Fibroblast of peridontal ligament (primary cell): ENCODE measurements at regions not wholly inside any gene's neighbourhood (a gene's known extent, or its start where the extent isn't known, plus 50 kb on each side); places are given as distances from the start of the nearest gene placed in this dataset.

Source experiments
- DNase-seq: peaks from one replicate; pipeline ENCODE4 v3.0.0-alpha.2; 2010; ENCODE audit errors: extremely low read depth

DNA sequence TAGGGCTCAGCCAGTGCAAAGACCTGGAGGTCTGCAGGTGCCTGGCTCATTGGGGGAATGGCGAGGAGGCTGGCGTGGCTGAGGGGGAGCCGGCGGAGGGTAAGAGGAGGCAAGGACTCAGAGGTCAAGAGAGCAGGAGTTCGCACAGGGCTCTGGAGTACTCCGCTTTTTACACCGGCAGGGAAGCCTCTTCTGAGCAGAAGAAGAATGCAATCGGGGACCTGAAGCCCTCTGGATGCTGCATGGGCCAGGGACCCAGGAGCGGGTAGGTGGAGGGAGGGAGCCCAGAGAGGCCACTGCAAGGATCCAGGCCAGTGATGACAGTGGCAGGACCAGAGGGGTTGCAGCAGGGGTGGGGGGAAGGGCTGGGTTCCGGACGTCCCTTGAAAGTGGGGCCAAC, 70.4 kb upstream of the TAMM41 start:
- DNase-seq: no peak

- no peak for DNase-seq
Observed at GRCh38 chr3:11919390-11919789, 72.7 kb upstream of the TAMM41 start.

DNA sequence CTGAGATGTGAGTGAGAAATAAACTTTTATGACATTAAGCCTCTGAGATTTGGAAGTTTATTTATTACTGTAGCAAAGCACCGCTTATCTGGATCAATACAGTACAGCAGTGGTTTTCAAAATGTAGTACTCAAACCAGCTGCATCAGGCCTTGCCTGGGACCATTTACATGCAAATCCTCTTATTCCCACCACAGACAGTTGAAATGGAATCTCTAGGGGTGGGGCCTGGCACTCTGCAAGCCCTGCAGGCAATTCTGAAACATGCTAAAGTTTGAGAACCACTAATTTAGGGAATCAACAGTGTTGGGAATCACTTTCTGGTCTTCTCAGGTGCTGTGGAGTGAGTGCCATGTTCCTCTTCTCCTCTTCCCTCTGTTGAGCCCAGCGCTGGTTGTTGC, 77.8 kb upstream of the TAMM41 start:
- DNase-seq: no peak

- DNase-seq: no peak
Observed at GRCh38 chr3:11928381-11928780, 75.8 kb upstream of the SYN2 start.

GRCh38 chr3:11929531-11929930, 74.7 kb upstream of the SYN2 start:
- DNase-seq: no peak

DNA sequence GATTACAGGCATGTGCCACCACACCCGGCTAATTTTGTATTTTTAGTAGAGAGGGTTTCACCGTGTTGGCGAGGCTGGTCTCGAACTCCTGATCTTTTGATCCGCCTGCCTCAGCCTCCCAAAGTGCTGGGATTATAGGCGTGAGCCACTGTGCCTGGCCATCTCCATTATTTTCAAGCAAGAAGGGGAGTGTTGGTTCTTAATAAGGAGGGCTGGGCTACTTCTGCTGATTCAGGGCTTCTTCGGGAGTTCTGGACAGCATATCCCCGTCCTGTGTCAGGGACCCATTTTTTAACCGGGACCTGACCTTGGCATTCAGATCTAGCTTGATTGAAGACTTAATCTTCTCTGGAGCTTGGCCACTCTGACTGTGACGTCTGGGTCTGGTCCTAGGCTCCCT, 74.1 kb upstream of the SYN2 start:
- DNase-seq: no peak

- no peak for DNase-seq
Observed at GRCh38 chr3:11932636-11933035, 71.6 kb upstream of the SYN2 start.

DNA sequence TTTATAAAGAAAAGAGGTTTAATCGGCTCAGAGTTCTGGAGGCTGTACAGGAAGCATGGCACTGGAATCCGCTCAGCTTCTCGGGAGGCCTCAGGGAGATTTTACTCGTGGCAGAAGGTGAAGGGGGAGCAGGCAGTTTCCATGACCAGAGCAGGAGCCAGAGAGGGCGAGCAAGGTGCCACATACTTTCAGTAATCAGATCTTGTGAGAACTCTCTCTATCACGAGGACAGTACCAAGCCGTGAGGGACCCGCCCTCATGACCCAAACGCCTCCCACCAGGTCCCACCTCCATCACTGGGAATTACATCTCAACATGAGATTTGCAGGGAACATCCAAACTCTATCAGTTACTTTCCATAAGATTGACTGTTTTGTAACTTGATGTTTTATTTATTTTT, 70.7 kb upstream of the SYN2 start:
- no peak for DNase-seq

- DNase-seq: peak; percentile 9
Observed at GRCh38 chr3:11944052-11944673, 60.0 kb upstream of the SYN2 start.

DNA sequence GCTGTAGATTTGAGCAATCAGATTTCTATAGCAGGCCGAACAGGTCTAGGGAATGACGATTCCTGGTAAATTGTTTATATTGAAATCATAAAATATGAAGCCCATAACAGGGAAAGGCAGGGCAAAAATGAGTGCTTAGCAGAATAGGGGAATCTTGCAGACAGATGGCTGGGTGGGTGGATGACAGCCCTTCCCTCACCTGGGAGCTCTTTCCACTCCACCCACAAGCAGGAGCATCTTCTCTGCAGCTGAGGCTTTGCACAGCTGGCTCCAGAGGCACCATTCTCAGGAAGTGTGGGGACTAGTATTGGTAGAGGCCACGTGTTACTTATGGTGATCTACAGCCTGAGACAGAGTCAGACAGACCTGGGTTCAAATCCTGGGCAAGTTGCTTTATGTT, 55.9 kb upstream of the SYN2 start:
- DNase-seq: no peak

GRCh38 chr3:11948866-11949265, 55.3 kb upstream of the SYN2 start:
- DNase-seq: no peak

- DNase-seq: no peak
Observed at GRCh38 chr3:11949351-11949750, 54.8 kb upstream of the SYN2 start.

- no peak for DNase-seq
Observed at GRCh38 chr3:11950576-11950975, 53.6 kb upstream of the SYN2 start.

DNA sequence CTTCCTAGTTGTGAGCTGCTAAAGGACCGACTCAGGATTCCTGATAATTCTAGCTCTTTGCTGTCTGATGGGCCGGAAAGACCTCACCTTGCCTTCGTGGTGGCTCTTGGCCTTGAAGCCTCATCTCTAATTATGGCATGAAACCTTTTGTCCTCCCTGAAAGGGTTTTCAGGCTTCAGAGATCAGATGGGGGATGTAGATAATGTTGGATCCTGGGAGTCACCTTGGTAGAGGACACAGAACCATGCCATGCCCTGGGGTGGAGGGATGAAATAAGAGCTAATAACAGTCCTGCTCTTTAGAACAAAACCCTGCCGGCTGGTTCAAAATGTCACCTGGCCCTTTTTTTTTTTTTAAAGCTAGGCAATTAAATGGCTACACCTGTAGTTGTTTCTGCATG, 50.8 kb upstream of the SYN2 start:
- no peak for DNase-seq

DNA sequence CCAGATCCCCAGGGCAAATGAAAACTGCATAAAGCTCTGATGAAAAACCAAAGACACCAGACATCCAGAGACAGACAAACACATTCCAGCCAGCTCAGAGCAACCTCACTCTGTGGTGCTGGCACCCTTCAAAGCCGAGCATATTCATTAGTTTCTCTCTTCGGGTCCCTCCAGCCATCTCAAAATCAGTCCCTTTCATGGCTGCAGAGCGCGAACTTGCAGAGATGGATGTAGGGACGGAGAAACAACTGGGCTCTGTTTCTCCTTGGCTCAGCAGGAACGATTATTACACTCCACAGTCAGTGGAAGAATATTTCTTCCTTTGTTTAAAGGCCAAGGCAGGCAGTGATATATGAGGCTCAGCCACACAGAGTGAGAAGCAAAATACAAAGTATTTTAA, 50.4 kb upstream of the SYN2 start:
- DNase-seq: no peak

DNA sequence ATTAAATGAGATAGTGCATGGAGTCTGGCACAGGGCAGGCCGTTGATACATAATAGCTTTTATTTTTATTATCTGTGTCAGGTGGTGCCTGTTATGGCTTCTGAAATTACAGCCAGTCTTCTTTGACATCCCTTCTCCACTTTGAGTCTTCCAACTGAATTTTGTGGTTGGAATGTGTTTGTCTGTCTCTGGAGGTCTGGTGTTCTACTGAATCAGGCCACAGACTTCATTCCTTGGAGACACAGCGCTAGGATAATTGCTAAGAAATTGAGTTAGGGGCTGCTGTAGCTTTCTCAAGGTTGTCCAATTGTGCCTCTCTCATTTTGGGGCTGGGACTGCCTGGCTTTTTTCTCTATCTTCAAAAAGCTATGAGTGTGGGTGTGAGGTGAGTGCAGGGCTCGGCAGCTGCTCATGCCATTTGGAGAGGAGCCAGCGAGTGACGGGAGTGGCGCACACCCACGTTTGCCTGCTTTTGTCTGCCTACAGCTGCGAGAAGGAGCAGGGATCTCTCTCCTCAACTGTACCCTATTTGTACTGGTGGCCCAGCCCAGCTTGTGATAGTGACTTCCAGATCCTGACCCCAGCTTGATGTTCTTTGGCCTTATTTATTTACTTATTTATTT, 49.8 kb upstream of the SYN2 start:
- DNase-seq: no peak
